ENCODE measurements at regions not wholly inside any gene's neighbourhood (a gene's known extent, or its start where the extent isn't known, plus 50 kb on each side); places are given as distances from the start of the nearest gene placed in this dataset.

DNA sequence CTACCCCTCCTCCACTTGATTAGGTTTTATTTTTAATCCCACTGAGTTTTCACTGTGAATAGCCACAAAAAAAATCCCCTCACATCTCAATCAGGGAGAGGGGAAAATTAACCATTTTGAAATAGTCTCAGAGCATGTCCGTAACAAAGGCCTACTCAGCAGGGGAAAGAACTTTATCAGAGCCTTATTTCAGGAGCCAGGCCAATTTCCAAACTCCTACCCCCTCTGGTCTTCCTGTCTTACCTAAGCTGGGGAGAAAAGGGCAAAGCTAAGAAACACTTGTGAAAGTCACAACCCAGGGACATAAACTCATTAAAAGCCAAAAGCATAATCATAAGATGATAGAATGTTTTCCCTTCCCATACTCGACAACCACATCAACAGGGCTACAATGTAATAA is 260.3 kb upstream of the DIO3 start:
- no peak for TF ChIP-seq GATA3 (IDR thresholded peaks at IDR 0.05; ENCODE audit: low read depth, low read length)
- no peak for TF ChIP-seq GATA2 (IDR thresholded peaks at IDR 0.05; ENCODE audit: low read depth, low read length)
